ENCODE measurements at regions not wholly inside any gene's neighbourhood (a gene's known extent, or its start where the extent isn't known, plus 50 kb on each side); places are given as distances from the start of the nearest gene placed in this dataset.
"Not testable (repeated sequence)": the region's sequence is repeated elsewhere in the genome, so short reads cannot be mapped to it uniquely, and the experiment has no call there.

DNA sequence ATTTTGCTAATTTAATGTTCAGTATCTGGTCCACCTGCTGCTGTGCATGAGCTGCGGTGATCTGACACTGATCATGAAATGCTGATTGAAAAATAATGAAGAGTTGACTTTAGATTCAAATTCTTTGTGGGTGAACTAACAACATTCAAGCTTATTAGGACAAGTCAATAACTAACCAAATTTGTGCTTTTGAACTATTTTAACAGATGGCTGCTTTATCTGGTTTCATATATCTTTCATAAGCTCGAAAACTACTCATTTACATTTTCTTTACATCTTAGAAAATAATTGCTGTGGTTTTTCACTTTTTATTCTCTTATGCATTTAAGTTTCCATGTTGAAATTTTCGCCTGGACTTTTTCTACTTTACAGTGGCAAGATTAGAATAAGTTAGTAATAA is 274.8 kb upstream of the CCNG1 start:
- Mint-ChIP-seq H3K27me3 (no peaks in the 10 kb centered on the region), H3K4me3 (no peak overlapping the region)

DNA sequence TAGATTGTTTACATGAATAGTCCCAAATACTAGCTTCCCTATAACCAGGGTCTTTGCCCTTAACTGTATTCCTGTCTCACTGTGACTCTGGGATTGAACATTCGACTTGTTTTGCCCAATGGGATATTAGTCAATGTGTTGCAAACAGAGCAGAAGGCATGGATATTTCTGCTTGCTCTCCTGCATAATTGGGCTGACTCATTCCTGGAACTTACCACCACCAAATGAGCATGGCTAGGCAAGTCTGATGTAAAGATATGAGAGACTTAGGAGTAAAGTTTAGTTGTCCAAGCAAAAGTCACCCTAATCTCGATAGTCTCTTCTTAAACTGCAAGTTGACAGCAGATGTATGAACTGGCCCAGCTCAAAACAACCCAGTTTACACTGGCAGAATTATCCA is 273.5 kb upstream of the CCNG1 start:
- H3K36me3 Mint-ChIP-seq (ENCODE audit: low read depth) = no peaks in the 10 kb centered on the region
- ATAC-seq (no peak), DNase-seq (no peak)
- H3K27me3 Mint-ChIP-seq = no peaks in the 10 kb centered on the region
- peaks cover 31% of the 10 kb centered on the region for H3K9me3 Mint-ChIP-seq
- no peak overlapping the region for H3K27ac Mint-ChIP-seq
- H3K4me3 Mint-ChIP-seq = no peak overlapping the region
- H3K4me1 Mint-ChIP-seq = no peaks in the 10 kb centered on the region

More for the DNA sequence above, 274.8 kb upstream of the CCNG1 start:
- H3K36me3 Mint-ChIP-seq (ENCODE audit: low read depth) = no peaks in the 10 kb centered on the region
- no peak overlapping the region for H3K27ac Mint-ChIP-seq
- H3K4me1 Mint-ChIP-seq = no peaks in the 10 kb centered on the region
- no peak for DNase-seq
- peaks cover 21% of the 10 kb centered on the region for H3K9me3 Mint-ChIP-seq
- ATAC-seq = no peak

DNA sequence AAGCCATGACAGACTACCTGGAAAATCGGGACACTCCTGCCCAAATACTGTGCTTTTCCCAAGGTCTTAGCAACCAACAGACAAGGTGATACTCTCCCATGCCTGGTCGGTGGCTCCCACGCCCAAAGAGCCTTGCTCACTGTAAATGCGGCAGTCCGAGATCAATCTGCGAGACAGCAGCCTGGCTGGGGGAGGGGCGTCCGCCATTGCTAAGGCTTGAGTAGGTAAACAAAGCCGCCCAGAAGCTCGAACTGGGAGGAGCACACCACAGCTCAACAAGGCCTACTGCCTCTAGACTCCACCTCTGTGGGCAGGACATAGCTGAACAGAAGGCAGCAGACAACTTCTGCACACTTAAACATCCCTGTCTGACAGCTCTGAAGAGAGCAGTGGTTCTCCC is 272.1 kb upstream of the CCNG1 start:
- ATAC-seq = no peak
- no peaks in the 10 kb centered on the region for H3K4me1 Mint-ChIP-seq

DNA sequence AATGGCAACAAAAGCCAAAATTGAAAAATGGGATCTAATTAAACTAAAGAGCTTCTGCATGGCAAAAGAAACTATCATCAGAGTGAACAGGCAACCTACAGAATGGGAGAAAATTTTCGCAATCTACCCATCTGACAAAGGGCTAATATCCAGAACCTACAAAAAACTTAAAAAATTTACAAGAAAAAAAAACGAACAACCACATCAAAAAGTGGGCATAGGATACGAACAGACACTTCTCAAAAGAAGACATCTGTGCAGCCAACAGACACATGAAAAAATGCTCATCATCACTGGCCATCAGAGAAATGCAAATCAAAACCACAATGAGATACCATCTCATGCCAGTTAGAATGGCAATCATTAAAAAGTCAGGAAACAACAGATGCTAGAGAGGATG is 267.2 kb upstream of the CCNG1 start:
- not testable (repeated sequence) for H3K27ac Mint-ChIP-seq; H3K36me3 Mint-ChIP-seq (ENCODE audit: low read depth); ATAC-seq; H3K27me3 Mint-ChIP-seq; H3K4me3 Mint-ChIP-seq; H3K4me1 Mint-ChIP-seq; DNase-seq
- H3K9me3 Mint-ChIP-seq = peaks cover 30% of the 10 kb centered on the region

More for the DNA sequence above, 272.1 kb upstream of the CCNG1 start:
- Mint-ChIP-seq H3K9me3 (peaks cover 37% of the 10 kb centered on the region), H3K36me3 (ENCODE audit: low read depth) (no peaks in the 10 kb centered on the region), H3K4me3 (no peak overlapping the region), H3K27ac (no peak overlapping the region), H3K27me3 (no peaks in the 10 kb centered on the region)
- no peak for DNase-seq

- no peak overlapping the region for H3K27ac Mint-ChIP-seq
- ATAC-seq (no peak), DNase-seq (no peak)
- H3K27me3 Mint-ChIP-seq = no peaks in the 10 kb centered on the region
- H3K36me3 Mint-ChIP-seq (ENCODE audit: low read depth) = no peaks in the 10 kb centered on the region
- H3K4me3 Mint-ChIP-seq = no peak overlapping the region
- H3K4me1 Mint-ChIP-seq = no peaks in the 10 kb centered on the region
- H3K9me3 Mint-ChIP-seq = peaks cover 15% of the 10 kb centered on the region
These were observed 264.7 kb upstream of the CCNG1 start for GRCh38 chr5:163172540-163173338.

DNA sequence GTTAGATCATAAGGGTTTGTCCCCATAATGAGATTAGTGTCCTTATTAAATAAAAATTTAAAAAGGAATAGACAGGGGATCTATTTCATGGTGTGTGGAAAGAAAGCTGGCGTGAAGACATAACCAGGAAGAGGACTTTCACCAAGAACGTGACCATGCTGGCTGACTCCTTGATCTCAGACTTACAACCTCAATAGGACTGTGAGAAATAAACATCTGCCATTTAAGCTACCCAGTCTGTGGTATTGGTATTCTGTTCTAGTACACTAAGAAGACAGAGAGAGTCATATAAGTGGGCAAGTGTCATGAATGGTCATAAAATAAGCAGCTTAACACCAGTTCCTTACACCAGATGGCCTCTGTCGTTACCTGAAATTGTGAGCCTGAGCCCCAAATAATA is 259.4 kb upstream of the CCNG1 start:
- no peak for ATAC-seq
- Mint-ChIP-seq H3K36me3 (ENCODE audit: low read depth) (no peaks in the 10 kb centered on the region), H3K27ac (no peak overlapping the region), H3K9me3 (no peaks in the 10 kb centered on the region), H3K4me3 (no peak overlapping the region), H3K4me1 (no peaks in the 10 kb centered on the region), H3K27me3 (no peaks in the 10 kb centered on the region)
- DNase-seq = no peak

GRCh38 chr5:163185315-163185714 is 252.1 kb upstream of the CCNG1 start:
- no peak for ATAC-seq
- H3K4me3 Mint-ChIP-seq = no peak overlapping the region

GRCh38 chr5:163189023-163189553 is 248.3 kb upstream of the CCNG1 start:
- H3K36me3 Mint-ChIP-seq (ENCODE audit: low read depth) = no peaks in the 10 kb centered on the region
- H3K4me3 Mint-ChIP-seq = no peak overlapping the region
- H3K27ac Mint-ChIP-seq = no peak overlapping the region
- H3K9me3 Mint-ChIP-seq = peaks cover 5% of the 10 kb centered on the region
- H3K4me1 Mint-ChIP-seq = no peaks in the 10 kb centered on the region
- ATAC-seq = no peak
- DNase-seq = no peak
- no peaks in the 10 kb centered on the region for H3K27me3 Mint-ChIP-seq

More at GRCh38 chr5:163185315-163185714, 252.1 kb upstream of the CCNG1 start:
- no peaks in the 10 kb centered on the region for H3K36me3 Mint-ChIP-seq (ENCODE audit: low read depth)
- no peaks in the 10 kb centered on the region for H3K27me3 Mint-ChIP-seq
- H3K27ac Mint-ChIP-seq = no peak overlapping the region
- peaks cover 3% of the 10 kb centered on the region for H3K9me3 Mint-ChIP-seq
- H3K4me1 Mint-ChIP-seq = no peaks in the 10 kb centered on the region
- no peak for DNase-seq

DNA sequence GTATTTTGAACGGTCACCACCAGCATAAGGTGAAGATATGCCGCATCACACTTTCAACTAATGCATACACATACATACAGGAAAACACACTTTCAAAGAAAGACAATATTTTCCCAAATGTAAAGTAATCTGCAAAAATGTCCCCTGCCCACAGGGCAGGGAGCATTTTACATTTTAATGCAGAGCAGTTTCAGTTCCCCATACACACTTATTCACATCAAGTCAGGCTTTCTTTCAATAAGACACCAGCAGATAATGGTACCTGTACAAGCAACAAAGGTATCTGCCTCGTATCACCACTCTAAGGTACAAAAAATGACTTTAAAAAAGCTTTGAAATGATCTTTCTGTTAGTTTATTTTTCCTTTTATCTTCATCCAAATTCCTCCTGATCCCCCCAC is 247.1 kb upstream of the CCNG1 start:
- no peak for ATAC-seq

DNA sequence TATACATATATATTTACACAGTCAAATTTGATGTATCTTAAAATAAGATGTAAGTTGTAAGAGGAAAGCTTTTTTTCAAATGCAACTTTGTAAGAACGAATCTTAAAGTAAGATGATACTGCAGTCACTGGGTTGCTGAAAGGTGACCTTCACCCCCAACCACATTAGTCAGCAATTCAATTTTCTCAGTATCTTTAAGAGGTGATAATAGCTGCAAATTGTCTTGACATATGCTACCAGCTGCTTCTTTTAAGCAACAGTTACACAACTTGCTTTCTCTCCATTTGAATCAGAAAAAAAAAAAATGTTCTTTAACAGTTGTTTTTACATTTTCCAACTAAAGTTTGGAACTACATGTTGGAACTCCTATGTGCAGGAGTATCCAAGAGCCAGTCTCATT is 246.6 kb upstream of the CCNG1 start:
- ATAC-seq (no peak), DNase-seq (no peak)
- H3K36me3 Mint-ChIP-seq (ENCODE audit: low read depth) = no peaks in the 10 kb centered on the region
- H3K4me3 Mint-ChIP-seq = no peak overlapping the region
- H3K27ac Mint-ChIP-seq = no peak overlapping the region
- no peaks in the 10 kb centered on the region for H3K27me3 Mint-ChIP-seq
- no peaks in the 10 kb centered on the region for H3K4me1 Mint-ChIP-seq
- peaks cover 9% of the 10 kb centered on the region for H3K9me3 Mint-ChIP-seq

More for the DNA sequence above, 247.1 kb upstream of the CCNG1 start:
- Mint-ChIP-seq H3K4me3 (peak overlapping the region; percentile 16), H3K27me3 (no peaks in the 10 kb centered on the region), H3K36me3 (ENCODE audit: low read depth) (no peaks in the 10 kb centered on the region), H3K4me1 (no peaks in the 10 kb centered on the region), H3K27ac (no peak overlapping the region), H3K9me3 (peaks cover 11% of the 10 kb centered on the region)
- no peak for DNase-seq

DNA sequence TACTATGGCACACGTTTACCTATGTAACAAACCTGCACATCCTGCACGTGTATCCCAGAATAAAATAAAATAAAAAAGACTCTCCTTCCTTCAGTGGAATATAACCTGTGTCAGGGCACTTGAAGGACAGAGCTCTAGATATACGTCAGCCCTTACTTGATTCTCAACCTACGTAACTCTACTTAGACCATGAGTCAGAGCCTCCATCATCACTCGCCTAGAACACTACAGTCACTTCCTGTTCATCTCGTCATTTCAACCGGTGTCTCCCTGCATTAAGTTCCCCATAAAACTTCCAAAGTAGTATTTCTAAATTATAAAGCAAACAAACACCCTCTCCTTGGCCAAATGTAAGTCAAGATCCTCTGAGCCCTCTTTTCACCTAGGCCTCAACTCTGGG is 243.5 kb upstream of the CCNG1 start:
- H3K4me1 Mint-ChIP-seq = no peaks in the 10 kb centered on the region
- ATAC-seq (no peak), DNase-seq (no peak)
- H3K36me3 Mint-ChIP-seq (ENCODE audit: low read depth) = no peaks in the 10 kb centered on the region
- no peaks in the 10 kb centered on the region for H3K27me3 Mint-ChIP-seq
- no peak overlapping the region for H3K4me3 Mint-ChIP-seq
- H3K9me3 Mint-ChIP-seq = peaks cover 9% of the 10 kb centered on the region
- H3K27ac Mint-ChIP-seq = no peak overlapping the region

GRCh38 chr5:163205645-163206044 is 231.8 kb upstream of the CCNG1 start:
- no peak for DNase-seq
- Mint-ChIP-seq H3K27ac (no peak overlapping the region), H3K36me3 (ENCODE audit: low read depth) (no peaks in the 10 kb centered on the region), H3K27me3 (no peaks in the 10 kb centered on the region), H3K9me3 (peaks cover 34% of the 10 kb centered on the region), H3K4me3 (no peak overlapping the region), H3K4me1 (no peaks in the 10 kb centered on the region)
- no peak for ATAC-seq

- DNase-seq (no peak), ATAC-seq (no peak)
- Mint-ChIP-seq H3K4me1 (no peaks in the 10 kb centered on the region), H3K27ac (no peak overlapping the region), H3K4me3 (no peak overlapping the region), H3K36me3 (ENCODE audit: low read depth) (no peaks in the 10 kb centered on the region), H3K9me3 (no peaks in the 10 kb centered on the region), H3K27me3 (no peaks in the 10 kb centered on the region)
These were observed 215.8 kb upstream of the CCNG1 start for GRCh38 chr5:163221581-163221980.

DNA sequence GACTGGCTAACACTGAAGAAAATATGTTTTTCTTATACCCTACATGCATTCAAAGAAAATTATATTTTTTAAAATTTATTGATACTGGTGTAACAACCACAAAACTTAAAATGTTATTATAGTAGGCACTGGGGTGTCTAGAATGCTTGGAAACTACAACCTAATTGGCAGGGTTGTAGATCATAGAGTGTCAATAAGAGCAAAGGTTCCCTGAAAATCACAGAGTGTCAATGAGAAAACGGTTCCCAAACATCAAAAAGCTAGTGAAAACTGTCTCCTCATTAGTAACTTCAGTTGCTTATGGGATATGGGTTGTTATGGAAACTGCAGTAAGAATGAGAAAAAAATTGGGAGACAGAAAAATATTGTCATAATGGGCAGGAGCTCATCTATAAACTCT is 214.4 kb upstream of the CCNG1 start:
- H3K36me3 Mint-ChIP-seq (ENCODE audit: low read depth) = no peaks in the 10 kb centered on the region
- no peak for DNase-seq
- H3K27ac Mint-ChIP-seq = no peak overlapping the region
- no peaks in the 10 kb centered on the region for H3K9me3 Mint-ChIP-seq
- ATAC-seq = no peak
- no peak overlapping the region for H3K4me3 Mint-ChIP-seq
- no peaks in the 10 kb centered on the region for H3K4me1 Mint-ChIP-seq
- H3K27me3 Mint-ChIP-seq = no peaks in the 10 kb centered on the region

- no peaks in the 10 kb centered on the region for H3K4me1 Mint-ChIP-seq
- no peaks in the 10 kb centered on the region for H3K36me3 Mint-ChIP-seq (ENCODE audit: low read depth)
- H3K27ac Mint-ChIP-seq = no peak overlapping the region
- DNase-seq (no peak), ATAC-seq (no peak)
- peaks cover 14% of the 10 kb centered on the region for H3K9me3 Mint-ChIP-seq
- no peak overlapping the region for H3K4me3 Mint-ChIP-seq
- no peaks in the 10 kb centered on the region for H3K27me3 Mint-ChIP-seq
These were observed 192.9 kb upstream of the CCNG1 start for GRCh38 chr5:163244445-163244987.
